ENCODE measurements at regions not wholly inside any gene's neighbourhood (a gene's known extent, or its start where the extent isn't known, plus 50 kb on each side); places are given as distances from the start of the nearest gene placed in this dataset.

DNA sequence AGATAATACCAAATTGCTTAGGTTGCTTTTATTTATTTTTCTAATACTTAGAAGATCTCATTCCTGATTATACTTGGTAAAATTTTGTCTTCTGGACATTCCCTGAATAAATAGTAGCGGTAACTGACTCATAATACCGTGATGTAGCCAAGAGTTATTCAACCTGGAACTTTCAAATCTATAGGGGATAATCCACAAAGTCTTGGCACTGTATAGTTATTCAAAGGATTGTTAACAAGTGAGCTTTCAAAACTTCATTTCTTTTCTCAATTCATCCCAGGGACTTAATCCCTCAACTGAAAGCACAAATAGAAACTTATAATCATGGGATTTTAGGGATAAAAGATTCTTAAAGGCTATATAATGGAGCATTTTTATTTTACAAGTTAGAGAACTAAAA lies 1383.3 kb downstream of the FAM133A start:
- Mint-ChIP-seq H3K4me3 (no peak overlapping the region), H3K36me3 (ENCODE audit: low read depth) (no peaks in the 10 kb centered on the region), H3K27me3 (no peaks in the 10 kb centered on the region), H3K27ac (no peak overlapping the region), H3K4me1 (ENCODE audit: low read depth) (no peaks in the 10 kb centered on the region), H3K9me3 (no peaks in the 10 kb centered on the region)
- POLR2A ChIA-PET = no interaction called here
- ATAC-seq = no peak
- CTCF ChIA-PET = no interaction called here
- no peak for DNase-seq
- TF ChIP-seq, protein P1, sequence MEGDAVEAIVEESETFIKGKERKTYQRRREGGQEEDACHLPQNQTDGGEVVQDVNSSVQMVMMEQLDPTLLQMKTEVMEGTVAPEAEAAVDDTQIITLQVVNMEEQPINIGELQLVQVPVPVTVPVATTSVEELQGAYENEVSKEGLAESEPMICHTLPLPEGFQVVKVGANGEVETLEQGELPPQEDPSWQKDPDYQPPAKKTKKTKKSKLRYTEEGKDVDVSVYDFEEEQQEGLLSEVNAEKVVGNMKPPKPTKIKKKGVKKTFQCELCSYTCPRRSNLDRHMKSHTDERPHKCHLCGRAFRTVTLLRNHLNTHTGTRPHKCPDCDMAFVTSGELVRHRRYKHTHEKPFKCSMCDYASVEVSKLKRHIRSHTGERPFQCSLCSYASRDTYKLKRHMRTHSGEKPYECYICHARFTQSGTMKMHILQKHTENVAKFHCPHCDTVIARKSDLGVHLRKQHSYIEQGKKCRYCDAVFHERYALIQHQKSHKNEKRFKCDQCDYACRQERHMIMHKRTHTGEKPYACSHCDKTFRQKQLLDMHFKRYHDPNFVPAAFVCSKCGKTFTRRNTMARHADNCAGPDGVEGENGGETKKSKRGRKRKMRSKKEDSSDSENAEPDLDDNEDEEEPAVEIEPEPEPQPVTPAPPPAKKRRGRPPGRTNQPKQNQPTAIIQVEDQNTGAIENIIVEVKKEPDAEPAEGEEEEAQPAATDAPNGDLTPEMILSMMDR (IDR thresholded peaks at IDR 0.05) = no peak
- intact Hi-C loops (cut with micrococcal nuclease) = no loop called here

DNA sequence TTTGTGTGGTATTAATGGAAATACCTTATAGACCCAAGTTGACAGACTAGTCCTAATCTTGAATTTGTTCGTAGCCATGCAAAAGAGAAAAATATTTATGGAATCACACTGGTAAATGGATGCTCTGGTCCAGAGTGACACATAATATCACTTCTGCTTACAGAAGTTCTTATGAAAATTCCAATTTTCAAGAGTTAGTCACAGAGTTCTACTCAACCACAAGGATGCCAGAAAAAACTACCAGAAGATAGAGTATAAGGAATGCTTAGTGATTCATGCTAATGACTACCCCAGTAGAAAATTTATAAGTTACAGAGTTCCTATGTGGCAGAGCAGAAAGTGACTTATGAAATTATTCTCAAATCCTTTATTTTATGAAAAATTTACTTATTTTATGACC lies 1384.8 kb downstream of the FAM133A start:
- ATAC-seq (no peak), DNase-seq (no peak)
- H3K27me3 Mint-ChIP-seq = no peaks in the 10 kb centered on the region
- TF ChIP-seq, protein P1 (IDR thresholded peaks at IDR 0.05) = no peak
- POLR2A ChIA-PET = no interaction called here
- no peak overlapping the region for H3K4me3 Mint-ChIP-seq
- no peak overlapping the region for H3K27ac Mint-ChIP-seq
- no peaks in the 10 kb centered on the region for H3K36me3 Mint-ChIP-seq (ENCODE audit: low read depth)
- H3K4me1 Mint-ChIP-seq (ENCODE audit: low read depth) = no peaks in the 10 kb centered on the region
- intact Hi-C loops (cut with micrococcal nuclease) = no loop called here
- H3K9me3 Mint-ChIP-seq = no peaks in the 10 kb centered on the region
- CTCF ChIA-PET = no interaction called here

DNA sequence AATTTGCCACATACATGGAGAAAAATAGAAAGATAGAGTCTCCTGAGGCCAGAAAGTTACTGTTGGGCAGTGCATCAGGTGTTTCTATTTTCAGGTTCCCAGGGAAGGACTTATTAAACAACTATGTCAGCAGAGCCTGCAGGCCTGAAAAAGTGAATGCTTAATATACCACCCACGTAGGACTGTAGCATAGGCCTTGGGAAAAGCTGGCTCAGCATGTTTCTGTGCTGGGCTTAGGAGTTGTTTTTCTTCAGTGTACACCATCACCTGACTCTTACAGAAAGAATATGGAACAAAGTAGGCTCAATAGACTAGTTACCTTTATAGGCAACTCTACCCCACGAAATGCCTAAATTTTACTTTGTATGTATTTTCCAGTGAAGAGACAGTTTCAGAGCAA lies 1385.9 kb downstream of the FAM133A start:
- CTCF ChIA-PET = no interaction called here
- no peak for ATAC-seq
- H3K27ac Mint-ChIP-seq = no peak overlapping the region
- no peaks in the 10 kb centered on the region for H3K27me3 Mint-ChIP-seq
- no peaks in the 10 kb centered on the region for H3K9me3 Mint-ChIP-seq
- intact Hi-C loops (cut with micrococcal nuclease) = no loop called here
- no peaks in the 10 kb centered on the region for H3K4me1 Mint-ChIP-seq (ENCODE audit: low read depth)
- TF ChIP-seq, protein P1 (IDR thresholded peaks at IDR 0.05) = no peak
- no peak for DNase-seq
- H3K4me3 Mint-ChIP-seq = no peak overlapping the region
- POLR2A ChIA-PET = no interaction called here
- no peaks in the 10 kb centered on the region for H3K36me3 Mint-ChIP-seq (ENCODE audit: low read depth)

DNA sequence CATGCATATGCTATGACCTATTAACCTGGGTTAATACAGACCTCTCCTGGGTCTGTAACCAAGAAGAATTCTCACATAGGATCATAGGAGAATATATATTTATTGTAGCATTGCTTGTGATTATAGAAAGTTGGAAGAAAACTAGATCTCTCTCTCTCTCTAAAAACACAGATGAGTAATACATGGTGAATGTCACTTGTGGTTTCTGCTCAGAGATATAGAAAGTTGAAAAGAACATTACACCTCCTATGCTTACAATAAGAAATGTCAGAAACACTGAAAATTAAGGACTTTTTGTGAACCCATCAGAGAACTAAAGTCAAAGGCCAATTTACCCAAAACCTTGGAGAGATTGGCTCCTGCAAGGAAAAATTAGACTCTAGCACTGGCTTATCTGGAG lies 1389.5 kb downstream of the FAM133A start:
- H3K4me3 Mint-ChIP-seq = no peak overlapping the region
- TF ChIP-seq, protein P1 (IDR thresholded peaks at IDR 0.05) = no peak
- ATAC-seq (no peak), DNase-seq (no peak)
- no peaks in the 10 kb centered on the region for H3K9me3 Mint-ChIP-seq
- CTCF ChIA-PET = no interaction called here
- H3K36me3 Mint-ChIP-seq (ENCODE audit: low read depth) = no peaks in the 10 kb centered on the region
- no peaks in the 10 kb centered on the region for H3K4me1 Mint-ChIP-seq (ENCODE audit: low read depth)
- POLR2A ChIA-PET = no interaction called here
- H3K27me3 Mint-ChIP-seq = no peaks in the 10 kb centered on the region
- H3K27ac Mint-ChIP-seq = no peak overlapping the region
- intact Hi-C loops (cut with micrococcal nuclease) = no loop called here

DNA sequence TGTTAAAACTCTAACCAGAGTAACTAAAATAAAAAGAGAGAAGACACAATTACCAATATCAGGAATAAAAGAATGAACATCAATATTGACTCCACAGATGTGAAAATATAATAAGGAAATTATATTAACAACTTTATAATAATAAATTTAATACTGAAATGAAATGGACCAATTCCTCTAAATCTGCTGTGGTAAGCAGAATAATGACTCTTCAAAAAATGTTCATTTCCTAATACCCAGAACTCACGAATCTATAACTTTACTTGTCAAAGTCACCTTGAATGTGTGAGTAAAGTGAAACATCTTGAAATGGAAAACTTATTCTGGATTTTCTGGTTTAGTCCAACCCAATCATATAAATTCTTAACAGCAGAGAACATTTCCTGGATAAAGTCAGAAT lies 1391.1 kb downstream of the FAM133A start:
- ChIA-PET CTCF (no interaction called here), POLR2A (no interaction called here)
- intact Hi-C loops (cut with micrococcal nuclease) = no loop called here
- no peak for ATAC-seq
- TF ChIP-seq, protein P1 (IDR thresholded peaks at IDR 0.05) = no peak
- Mint-ChIP-seq H3K4me1 (ENCODE audit: low read depth) (no peaks in the 10 kb centered on the region), H3K27ac (no peak overlapping the region), H3K27me3 (no peaks in the 10 kb centered on the region), H3K36me3 (ENCODE audit: low read depth) (no peaks in the 10 kb centered on the region), H3K4me3 (no peak overlapping the region), H3K9me3 (no peaks in the 10 kb centered on the region)
- DNase-seq = no peak
